Endothelial cell of hepatic sinusoid (primary cell): ENCODE measurements at regions not wholly inside any gene's neighbourhood (a gene's known extent, or its start where the extent isn't known, plus 50 kb on each side); places are given as distances from the start of the nearest gene placed in this dataset.
"Not testable (repeated sequence)": the region's sequence is repeated elsewhere in the genome, so short reads cannot be mapped to it uniquely, and the experiment has no call there.

Experiments
- in situ Hi-C: cut with HindIII; loops from 2 replicates; pipeline ENCODE4 v1.10.0; 2017; ENCODE audit warnings: low sequenced_read_pairs

- in situ Hi-C loops = no loop called here
Observed at GRCh38 chr9:30628915-30629567, 1755.4 kb upstream of the ACO1 start.

GRCh38 chr9:30630459-30630858 is 1754.0 kb upstream of the ACO1 start:
- in situ Hi-C loops = no loop called here

- in situ Hi-C loops = not testable (repeated sequence)
Observed at GRCh38 chr9:30646639-30647038, 1737.8 kb upstream of the ACO1 start.

- in situ Hi-C loops = no loop called here
Observed at GRCh38 chr9:30661925-30662324, 1722.5 kb upstream of the ACO1 start.

GRCh38 chr9:30670805-30671562 is 1713.5 kb upstream of the ACO1 start:
- in situ Hi-C loops = no loop called here

GRCh38 chr9:30673132-30673531 is 1711.3 kb upstream of the ACO1 start:
- in situ Hi-C loops = no loop called here

- in situ Hi-C loops = no loop called here
Observed at GRCh38 chr9:30676651-30677050, 1707.8 kb upstream of the ACO1 start.

- in situ Hi-C loops = no loop called here
Observed at GRCh38 chr9:30677221-30677620, 1707.2 kb upstream of the ACO1 start.

- in situ Hi-C loops = no loop called here
Observed at GRCh38 chr9:30688801-30689200, 1695.6 kb upstream of the ACO1 start.

GRCh38 chr9:30697958-30698357 is 1686.5 kb upstream of the ACO1 start:
- in situ Hi-C loops = no loop called here

GRCh38 chr9:30711591-30711990 is 1672.9 kb upstream of the ACO1 start:
- in situ Hi-C loops = no loop called here

- in situ Hi-C loops = no loop called here
Observed at GRCh38 chr9:30713243-30713642, 1671.2 kb upstream of the ACO1 start.

GRCh38 chr9:30714389-30714788 is 1670.1 kb upstream of the ACO1 start:
- in situ Hi-C loops = no loop called here

GRCh38 chr9:30718483-30718882 is 1666.0 kb upstream of the ACO1 start:
- in situ Hi-C loops = no loop called here

GRCh38 chr9:30722065-30722464 is 1662.4 kb upstream of the ACO1 start:
- in situ Hi-C loops = no loop called here

- in situ Hi-C loops = no loop called here
Observed at GRCh38 chr9:30723656-30724055, 1660.8 kb upstream of the ACO1 start.

GRCh38 chr9:30732060-30732459 is 1652.4 kb upstream of the ACO1 start:
- in situ Hi-C loops = no loop called here

GRCh38 chr9:30744871-30745270 is 1639.6 kb upstream of the ACO1 start:
- in situ Hi-C loops = no loop called here

- in situ Hi-C loops = no loop called here
Observed at GRCh38 chr9:30746589-30746988, 1637.9 kb upstream of the ACO1 start.

- in situ Hi-C loops = no loop called here
Observed at GRCh38 chr9:30757723-30758122, 1626.7 kb upstream of the ACO1 start.

GRCh38 chr9:30758726-30759446 is 1625.6 kb upstream of the ACO1 start:
- in situ Hi-C loops = no loop called here

GRCh38 chr9:30765318-30765717 is 1619.1 kb upstream of the ACO1 start:
- in situ Hi-C loops = no loop called here
